CD4-positive, alpha-beta T cell treated with Interleukin-15 for 1 hour (primary cell): ENCODE measurements at regions not wholly inside any gene's neighbourhood (a gene's known extent, or its start where the extent isn't known, plus 50 kb on each side); places are given as distances from the start of the nearest gene placed in this dataset.

Experiments used
- DNase-seq: peaks from one replicate; pipeline ENCODE4 v3.0.0-alpha.2; 2020

GRCh38 chr15:69578252-69578651, 125.6 kb downstream of the RPLP1 start:
- DNase-seq: no peak

- DNase-seq: no peak
Observed at GRCh38 chr15:69578787-69579583, 126.4 kb downstream of the RPLP1 start.

GRCh38 chr15:69579950-69580618, 127.5 kb downstream of the RPLP1 start:
- DNase-seq: no peak

GRCh38 chr15:69583626-69584025, 131.0 kb downstream of the RPLP1 start:
- no peak for DNase-seq

DNA sequence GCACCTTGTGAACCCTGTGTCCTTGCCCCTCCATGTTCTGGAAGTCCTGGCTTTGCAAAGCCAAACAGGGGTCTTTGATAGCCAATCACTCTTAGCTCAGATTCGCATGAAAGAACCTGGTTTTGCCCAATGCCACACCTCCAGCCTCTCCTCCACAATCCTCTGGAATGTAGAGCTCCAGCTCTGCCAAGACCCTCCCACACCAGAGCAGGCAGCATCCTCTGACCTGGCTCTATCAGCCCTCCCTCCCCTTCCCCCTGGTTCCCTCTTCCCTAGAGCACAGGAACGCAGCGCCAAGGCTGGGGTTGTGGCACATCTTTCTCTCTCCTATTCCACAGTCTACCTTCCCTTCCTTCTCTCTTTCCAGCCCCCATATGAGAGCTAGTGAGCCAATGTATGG, 133.3 kb downstream of the RPLP1 start:
- no peak for DNase-seq

- DNase-seq: no peak
Observed at GRCh38 chr15:69586721-69587120, 134.1 kb downstream of the RPLP1 start.

- DNase-seq: no peak
Observed at GRCh38 chr15:69587723-69588426, 135.3 kb downstream of the RPLP1 start.

DNA sequence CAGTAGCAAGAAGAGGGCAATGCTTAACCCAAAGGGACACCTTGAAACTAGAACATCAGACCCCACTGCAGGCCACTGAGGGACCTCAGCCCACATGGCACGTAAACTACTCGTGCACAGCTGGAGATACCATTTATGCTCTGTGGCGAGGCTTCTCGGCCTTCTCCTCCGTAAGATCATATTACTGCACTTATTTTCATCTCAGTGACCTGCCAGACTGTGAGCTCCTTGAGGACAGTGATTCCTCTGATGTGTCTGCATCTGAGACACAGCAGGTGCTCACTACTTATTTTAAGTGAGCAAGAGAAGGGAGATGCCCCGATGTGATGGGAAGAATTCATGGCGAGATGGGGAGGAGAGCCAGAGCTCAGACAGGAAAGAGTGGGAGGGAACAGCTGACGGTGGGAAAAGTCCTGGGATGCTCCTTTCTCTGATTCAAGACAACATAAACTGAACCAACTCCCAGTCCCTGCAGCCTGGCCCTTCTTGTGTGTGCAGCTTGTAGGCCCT, 137.6 kb downstream of the RPLP1 start:
- DNase-seq: no peak

DNA sequence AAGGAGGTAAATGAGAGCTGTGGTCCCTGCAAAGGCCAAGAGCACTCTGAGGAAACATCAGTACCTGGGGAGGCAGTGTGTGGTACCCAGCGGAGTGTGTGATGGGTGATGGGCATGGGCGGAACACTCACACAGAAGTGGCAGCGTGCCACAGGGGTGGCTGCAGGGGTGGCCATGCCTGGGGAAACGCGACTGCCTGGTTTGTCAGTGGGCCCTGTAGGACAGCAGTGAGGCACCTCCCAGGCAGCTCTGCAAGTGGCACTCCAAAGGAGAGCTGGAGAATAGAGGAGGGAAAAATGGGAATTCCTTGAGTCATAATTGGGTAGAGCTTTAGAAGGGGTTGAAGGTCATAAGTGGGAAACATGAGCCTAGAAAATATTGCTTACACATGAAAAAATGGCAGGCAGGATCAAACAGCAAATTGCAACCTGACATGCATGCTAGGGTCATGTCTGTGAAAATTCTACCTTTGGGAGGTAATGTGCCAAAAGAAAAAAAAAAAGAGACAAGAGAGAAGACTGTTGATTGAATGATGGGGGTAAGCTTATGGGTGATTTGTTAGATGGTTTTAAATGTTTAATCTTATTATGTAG, 138.4 kb downstream of the RPLP1 start:
- DNase-seq: no peak

- DNase-seq: no peak
Observed at GRCh38 chr15:69591905-69592508, 139.4 kb downstream of the RPLP1 start.

GRCh38 chr15:69592954-69593353, 140.3 kb downstream of the RPLP1 start:
- DNase-seq: no peak

DNA sequence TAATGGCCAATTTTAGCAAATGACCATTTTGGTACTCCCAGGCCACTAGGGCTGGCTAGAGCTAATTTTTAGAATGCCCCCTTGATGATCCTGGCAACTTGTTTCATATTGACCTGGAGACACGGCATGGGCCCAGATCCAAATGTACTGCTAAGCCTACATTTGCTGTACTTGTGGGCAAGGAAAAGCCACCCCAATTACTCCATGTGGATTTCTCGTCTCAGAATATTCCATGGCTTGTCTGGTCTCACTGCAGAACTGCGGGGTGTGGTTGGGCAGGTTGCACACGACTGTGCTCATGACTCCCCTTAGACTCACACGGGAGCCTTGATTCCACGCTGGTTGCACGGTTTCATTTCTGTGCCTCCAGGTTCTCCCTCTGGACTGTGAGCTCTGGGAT, 140.9 kb downstream of the RPLP1 start:
- DNase-seq: no peak

DNA sequence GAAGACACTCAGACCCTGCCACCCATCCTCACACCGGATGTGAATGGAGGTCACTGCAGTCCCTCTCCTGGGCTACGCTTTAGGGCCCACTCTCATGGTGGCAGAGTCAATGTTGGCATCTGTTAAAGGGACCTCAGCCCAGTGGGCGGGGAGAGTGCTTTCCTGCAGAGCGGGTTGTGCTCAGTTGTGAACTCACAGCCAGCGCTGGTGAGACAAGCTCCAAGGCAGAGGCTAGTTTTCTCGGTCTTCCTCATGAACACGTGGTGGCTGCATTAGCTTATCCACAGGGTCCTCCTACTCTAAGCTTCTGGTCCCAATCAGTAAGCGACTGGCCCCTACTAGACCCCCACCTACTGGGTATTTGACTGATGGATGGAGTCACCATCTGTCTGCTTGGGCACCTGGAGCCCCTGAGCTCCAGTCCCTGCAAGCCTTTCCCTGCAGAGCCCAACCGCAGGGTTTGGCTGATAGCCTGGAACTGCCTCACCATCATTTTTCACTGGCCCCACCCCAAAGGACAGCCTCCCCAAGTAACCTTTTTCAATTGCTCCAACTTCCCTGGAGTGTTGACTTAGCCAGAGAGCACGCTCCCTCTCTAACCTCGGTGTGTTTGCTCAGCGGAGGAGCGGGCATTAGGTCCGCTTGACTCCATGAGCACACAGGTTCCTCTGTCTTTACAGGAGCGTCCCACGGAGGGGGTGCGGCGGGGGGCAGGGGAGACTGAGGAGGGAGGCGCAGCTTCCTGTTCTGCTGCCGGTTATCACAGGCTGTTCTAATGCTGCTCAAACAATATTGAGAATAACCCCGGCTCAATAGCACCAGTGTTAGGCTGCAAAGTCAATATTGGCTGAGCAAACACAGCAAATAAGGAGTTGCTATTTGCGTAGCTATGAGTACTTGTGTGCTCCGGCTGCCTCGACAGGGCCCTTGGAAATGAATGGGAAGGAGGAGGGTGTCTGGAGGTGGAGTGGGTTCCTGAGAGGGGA, 141.7 kb downstream of the RPLP1 start:
- DNase-seq: no peak

- no peak for DNase-seq
Observed at GRCh38 chr15:69595009-69595791, 142.6 kb downstream of the RPLP1 start.

- no peak for DNase-seq
Observed at GRCh38 chr15:69597061-69597592, 144.5 kb downstream of the RPLP1 start.

DNA sequence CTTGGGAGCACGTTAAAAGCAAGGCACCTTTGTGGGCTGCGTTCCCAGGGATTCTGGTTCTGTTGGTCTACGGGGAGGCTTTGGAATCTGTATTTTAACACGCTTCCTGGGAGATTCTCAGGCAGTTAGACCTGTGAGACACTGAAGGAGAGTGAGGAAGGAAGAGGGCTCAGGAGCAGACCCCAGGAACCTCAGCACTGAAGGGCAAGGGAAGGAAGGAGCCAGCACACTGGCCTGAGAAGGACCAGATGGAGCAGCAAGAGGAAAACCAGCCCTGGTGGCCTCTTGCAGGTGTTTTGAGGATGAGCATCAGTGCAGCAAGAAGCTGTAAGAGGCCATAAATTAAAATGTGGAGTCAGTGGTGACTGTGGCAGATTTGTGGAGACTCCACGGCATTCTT, 146.7 kb downstream of the RPLP1 start:
- DNase-seq: no peak

GRCh38 chr15:69600556-69601085, 148.0 kb downstream of the RPLP1 start:
- no peak for DNase-seq

GRCh38 chr15:69601711-69602504, 149.3 kb downstream of the RPLP1 start:
- no peak for DNase-seq

DNA sequence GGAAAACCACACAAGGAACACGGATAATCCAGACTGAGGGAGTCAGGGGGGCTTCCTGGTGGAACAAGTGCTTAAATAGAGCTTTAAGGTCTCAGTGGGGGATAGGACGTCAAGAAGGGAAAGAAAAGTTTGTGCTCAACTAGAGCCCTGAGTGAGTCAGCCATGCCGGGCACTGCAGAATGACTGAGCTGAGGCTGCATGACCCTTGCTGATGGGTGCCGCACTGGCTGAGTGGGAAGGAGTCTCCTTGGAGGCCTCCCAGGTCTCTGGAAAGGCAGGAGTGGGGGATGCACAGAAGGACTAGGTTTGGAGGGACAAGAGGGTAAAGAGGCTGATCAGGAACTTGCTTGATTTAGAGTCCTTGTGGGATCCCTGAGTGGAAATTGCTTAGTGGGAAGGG, 150.3 kb downstream of the RPLP1 start:
- no peak for DNase-seq
